AG04450 (cell line): ENCODE measurements at regions not wholly inside any gene's neighbourhood (a gene's known extent, or its start where the extent isn't known, plus 50 kb on each side); places are given as distances from the start of the nearest gene placed in this dataset.

ENCODE experiments used
- CTCF ChIA-PET: fragments of 300-600, 350-600 bp; formaldehyde crosslinking; extraction: SDS; loops from one replicate; lab custom pipeline; 2022; ENCODE audit warnings: antibody characterized with exemption, inconsistent platforms; lab: Charles Lee
- POLR2A ChIA-PET: fragments of 350-600 bp; formaldehyde crosslinking; extraction: SDS; loops from one replicate; lab custom pipeline; 2021; ENCODE audit warnings: antibody characterized with exemption, inconsistent platforms; lab: Yijun Ruan, JAX
- DNase-seq: peaks from one replicate; pipeline ENCODE4 v3.0.0-alpha.2; 2011; ENCODE audit warnings: low read depth, low spot score
- H3K27ac ChIP-seq: one replicate; pipeline ENCODE4 v1.5.1; 2012; ENCODE audit warnings: low read depth, low read length, control low read depth
- H3K27me3 ChIP-seq: one replicate; pipeline ENCODE4 v1.6.0; 2012; ENCODE audit warnings: low read length; ENCODE audit not compliant: control insufficient read depth, insufficient read depth
- H3K4me3 ChIP-seq: 2 replicates; pipeline ENCODE4 v1.5.1; 2011; ENCODE audit warnings: mild to moderate bottlenecking, low read depth, low read length, control low read depth
- H3K9me3 ChIP-seq: 2 replicates; pipeline ENCODE4 v1.5.1; 2012; ENCODE audit warnings: low read length; ENCODE audit not compliant: control insufficient read depth, insufficient read depth
- TF ChIP-seq, protein P1 (sequence below): IDR thresholded peaks from 2 replicates; pipeline ENCODE4 v1.5.1; 2011; ENCODE audit warnings: low read depth, low read length, control low read depth, inconsistent platforms

DNA sequence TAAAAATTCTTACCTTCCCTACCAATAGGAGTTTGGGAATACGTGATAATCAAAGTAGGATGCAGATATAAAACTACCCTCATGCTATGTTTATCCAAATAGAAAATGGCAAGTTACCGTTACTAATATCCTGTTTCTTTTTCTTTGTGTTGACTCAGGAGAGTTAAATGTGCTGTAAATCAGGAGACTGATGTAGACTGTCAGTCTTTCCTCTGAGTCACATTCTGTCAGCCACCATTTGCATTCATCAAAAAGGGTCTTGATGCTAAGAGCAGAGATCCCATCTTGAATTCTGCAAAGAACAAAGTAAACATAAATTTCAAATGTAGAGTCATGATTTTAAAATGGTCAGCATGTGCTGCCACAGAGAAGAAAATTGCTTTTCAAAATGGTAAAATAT is 712.8 kb downstream of the SOCS6 start:
- H3K4me3 ChIP-seq: no peak overlapping the region
- no peak for DNase-seq
- H3K27ac ChIP-seq: no peak overlapping the region
- no peaks in the 10 kb centered on the region for H3K27me3 ChIP-seq
- POLR2A ChIA-PET: no interaction called here
- CTCF ChIA-PET: no interaction called here
- H3K9me3 ChIP-seq: no peaks in the 10 kb centered on the region
- TF ChIP-seq, protein P1, sequence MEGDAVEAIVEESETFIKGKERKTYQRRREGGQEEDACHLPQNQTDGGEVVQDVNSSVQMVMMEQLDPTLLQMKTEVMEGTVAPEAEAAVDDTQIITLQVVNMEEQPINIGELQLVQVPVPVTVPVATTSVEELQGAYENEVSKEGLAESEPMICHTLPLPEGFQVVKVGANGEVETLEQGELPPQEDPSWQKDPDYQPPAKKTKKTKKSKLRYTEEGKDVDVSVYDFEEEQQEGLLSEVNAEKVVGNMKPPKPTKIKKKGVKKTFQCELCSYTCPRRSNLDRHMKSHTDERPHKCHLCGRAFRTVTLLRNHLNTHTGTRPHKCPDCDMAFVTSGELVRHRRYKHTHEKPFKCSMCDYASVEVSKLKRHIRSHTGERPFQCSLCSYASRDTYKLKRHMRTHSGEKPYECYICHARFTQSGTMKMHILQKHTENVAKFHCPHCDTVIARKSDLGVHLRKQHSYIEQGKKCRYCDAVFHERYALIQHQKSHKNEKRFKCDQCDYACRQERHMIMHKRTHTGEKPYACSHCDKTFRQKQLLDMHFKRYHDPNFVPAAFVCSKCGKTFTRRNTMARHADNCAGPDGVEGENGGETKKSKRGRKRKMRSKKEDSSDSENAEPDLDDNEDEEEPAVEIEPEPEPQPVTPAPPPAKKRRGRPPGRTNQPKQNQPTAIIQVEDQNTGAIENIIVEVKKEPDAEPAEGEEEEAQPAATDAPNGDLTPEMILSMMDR: no peak

DNA sequence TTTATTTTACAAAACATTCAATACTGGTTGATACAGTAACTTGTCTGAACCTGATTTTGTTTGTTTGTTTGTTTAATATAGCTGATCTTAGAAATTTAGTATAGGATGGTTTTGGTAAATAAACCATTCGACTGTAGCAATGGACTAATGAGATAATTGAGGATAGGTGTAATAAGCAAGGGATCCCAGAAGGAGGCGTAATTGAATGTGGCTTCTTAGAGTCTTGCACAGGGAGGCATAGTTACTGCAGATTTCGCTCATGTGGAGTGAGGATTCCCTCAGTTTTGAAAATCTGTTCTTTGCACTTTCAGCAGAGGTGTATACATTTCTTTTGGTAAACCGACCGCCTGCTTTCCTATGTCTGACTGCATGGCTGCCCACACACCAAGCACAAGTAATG is 709.6 kb downstream of the SOCS6 start:
- no peak overlapping the region for H3K4me3 ChIP-seq
- H3K9me3 ChIP-seq: no peaks in the 10 kb centered on the region
- ChIA-PET CTCF (no interaction called here), POLR2A (no interaction called here)
- TF ChIP-seq, protein P1: peak; percentile 13; the same call in 1 of the 2 replicates
- H3K27ac ChIP-seq: no peak overlapping the region
- no peak for DNase-seq
- no peaks in the 10 kb centered on the region for H3K27me3 ChIP-seq

DNA sequence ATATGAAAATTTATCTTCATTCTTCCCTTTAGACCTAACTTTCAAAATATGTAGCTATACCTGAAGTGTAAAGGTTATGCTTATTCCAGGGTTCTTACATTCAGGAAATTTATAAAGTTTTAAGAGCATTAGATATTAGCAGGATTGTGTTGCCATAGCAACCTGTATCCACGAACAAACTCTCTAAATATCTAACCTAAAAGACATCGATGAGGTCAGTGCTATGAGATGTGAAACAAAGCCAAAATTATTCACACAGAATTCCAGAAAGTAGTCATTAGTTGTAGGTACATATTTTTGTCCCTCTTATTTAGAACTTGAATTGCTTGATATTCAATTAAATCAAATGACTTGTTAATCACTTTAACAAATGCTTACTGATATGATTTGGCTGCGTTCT is 705.3 kb downstream of the SOCS6 start:
- Histone ChIP-seq H3K4me3 (no peak overlapping the region), H3K27me3 (no peaks in the 10 kb centered on the region), H3K27ac (no peak overlapping the region), H3K9me3 (no peaks in the 10 kb centered on the region)
- POLR2A ChIA-PET: no interaction called here
- DNase-seq: no peak
- CTCF ChIA-PET: no interaction called here
- TF ChIP-seq, protein P1: no peak

DNA sequence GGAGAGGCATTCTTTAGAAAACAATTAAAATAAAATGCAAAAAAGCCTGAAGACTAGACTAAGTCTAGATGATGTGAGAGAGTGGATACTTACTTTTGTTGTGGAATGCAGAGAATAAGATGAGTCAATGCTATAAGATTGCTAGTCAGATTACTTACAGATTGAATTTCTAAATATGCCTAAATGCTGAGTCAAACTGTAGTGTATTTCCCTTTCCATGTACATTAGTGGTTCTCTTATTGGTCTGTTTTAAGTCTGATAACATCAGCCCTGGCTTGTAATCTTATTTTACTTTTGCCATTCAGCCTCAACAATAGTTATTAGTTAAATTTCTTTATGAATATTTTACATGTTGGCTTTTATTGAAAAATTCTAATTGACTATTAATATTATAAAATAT is 702.7 kb downstream of the SOCS6 start:
- ChIA-PET CTCF (no interaction called here), POLR2A (no interaction called here)
- H3K27ac ChIP-seq: no peak overlapping the region
- H3K4me3 ChIP-seq: no peak overlapping the region
- no peaks in the 10 kb centered on the region for H3K9me3 ChIP-seq
- peak; percentile 4 for DNase-seq
- H3K27me3 ChIP-seq: no peaks in the 10 kb centered on the region
- TF ChIP-seq, protein P1: no peak

DNA sequence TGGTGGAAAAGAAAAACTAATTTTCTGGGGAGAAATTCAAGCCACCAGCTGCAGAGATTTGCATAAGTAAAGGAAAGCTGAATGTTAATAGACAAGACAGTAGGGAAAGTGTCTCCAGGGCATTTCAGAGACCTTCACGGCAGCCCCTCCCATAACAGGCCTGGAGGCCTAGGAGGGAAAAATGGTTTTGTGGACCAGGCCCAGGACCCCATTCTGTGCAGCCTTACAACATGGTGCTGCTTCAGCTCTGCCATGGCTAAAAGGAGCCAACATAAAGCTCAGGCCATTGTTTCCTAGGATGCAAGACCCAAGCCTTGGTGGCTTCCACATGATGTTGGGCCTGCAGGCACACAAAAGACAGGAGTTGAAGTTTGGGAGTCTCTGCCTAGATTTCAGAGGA is 697.1 kb downstream of the SOCS6 start:
- ChIA-PET POLR2A (no interaction called here), CTCF (no interaction called here)
- Histone ChIP-seq H3K27ac (no peak overlapping the region), H3K9me3 (peaks cover 7% of the 10 kb centered on the region; the same call in 1 of the 2 replicates), H3K27me3 (no peaks in the 10 kb centered on the region), H3K4me3 (no peak overlapping the region)
- TF ChIP-seq, protein P1: no peak
- no peak for DNase-seq
